Dermis blood vessel endothelial cell (primary cell): ENCODE measurements at regions not wholly inside any gene's neighbourhood (a gene's known extent, or its start where the extent isn't known, plus 50 kb on each side); places are given as distances from the start of the nearest gene placed in this dataset.

Experiments
- DNase-seq: peaks from one replicate; pipeline ENCODE4 v3.0.0; 2010

- DNase-seq, result no peak
Observed at GRCh38 chr18:41753826-41754225, 201.2 kb upstream of the PIK3C3 start.

GRCh38 chr18:41752826-41753225, 202.2 kb upstream of the PIK3C3 start:
- no peak for DNase-seq

GRCh38 chr18:41751652-41752051, 203.4 kb upstream of the PIK3C3 start:
- DNase-seq, result no peak

DNA sequence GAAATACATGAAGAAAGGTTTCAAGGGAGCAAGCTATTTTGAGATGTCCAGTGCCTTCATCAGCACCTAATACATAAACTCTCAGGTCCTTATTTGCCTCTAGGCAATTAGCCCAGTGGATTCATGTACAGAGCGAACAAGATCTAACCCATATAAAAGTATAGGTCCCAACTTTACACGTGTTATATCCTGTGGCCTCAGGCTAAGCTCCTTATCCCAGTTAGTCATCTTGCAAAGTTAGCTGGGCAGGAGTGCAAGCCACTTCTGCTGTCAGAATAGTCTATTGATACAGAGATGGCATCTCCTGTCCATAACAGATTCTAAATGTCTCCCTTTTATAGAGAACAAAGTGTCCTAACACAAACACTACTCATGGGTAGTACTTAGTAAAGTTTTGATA, 203.9 kb upstream of the PIK3C3 start:
- DNase-seq, result no peak

- no peak for DNase-seq
Observed at GRCh38 chr18:41747723-41748242, 207.3 kb upstream of the PIK3C3 start.

GRCh38 chr18:41745166-41746049, 209.6 kb upstream of the PIK3C3 start:
- DNase-seq, result peak; percentile 17

- no peak for DNase-seq
Observed at GRCh38 chr18:41744421-41745030, 210.5 kb upstream of the PIK3C3 start.

GRCh38 chr18:41737218-41737617, 217.8 kb upstream of the PIK3C3 start:
- no peak for DNase-seq

- no peak for DNase-seq
Observed at GRCh38 chr18:41734917-41735316, 220.1 kb upstream of the PIK3C3 start.

DNA sequence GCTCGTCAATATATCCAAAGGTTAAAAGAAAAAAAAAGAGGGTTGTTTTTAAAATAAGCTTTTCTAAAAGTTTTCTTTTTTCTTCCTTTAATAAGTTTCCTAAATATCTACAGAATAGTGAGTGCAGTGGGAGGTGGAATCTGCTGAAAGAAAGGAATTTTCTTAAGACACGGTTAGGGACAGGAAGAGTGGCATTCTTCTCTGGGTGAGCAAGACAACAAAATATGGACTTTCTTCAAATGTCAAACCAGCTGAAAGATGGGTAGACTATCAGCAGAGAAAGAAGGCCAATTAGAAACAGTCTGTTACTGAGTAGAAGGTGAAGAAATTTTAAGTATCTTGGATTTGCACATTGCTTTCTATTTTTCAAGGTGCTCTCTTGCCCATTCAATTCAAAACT, 222.7 kb upstream of the PIK3C3 start:
- DNase-seq, result no peak

GRCh38 chr18:41731884-41732283, 223.2 kb upstream of the PIK3C3 start:
- peak; percentile 16 for DNase-seq

- DNase-seq, result no peak
Observed at GRCh38 chr18:41724195-41724594, 230.8 kb upstream of the PIK3C3 start.

GRCh38 chr18:41721103-41721790, 233.8 kb upstream of the PIK3C3 start:
- no peak for DNase-seq

- DNase-seq, result no peak
Observed at GRCh38 chr18:41720226-41720625, 234.8 kb upstream of the PIK3C3 start.

DNA sequence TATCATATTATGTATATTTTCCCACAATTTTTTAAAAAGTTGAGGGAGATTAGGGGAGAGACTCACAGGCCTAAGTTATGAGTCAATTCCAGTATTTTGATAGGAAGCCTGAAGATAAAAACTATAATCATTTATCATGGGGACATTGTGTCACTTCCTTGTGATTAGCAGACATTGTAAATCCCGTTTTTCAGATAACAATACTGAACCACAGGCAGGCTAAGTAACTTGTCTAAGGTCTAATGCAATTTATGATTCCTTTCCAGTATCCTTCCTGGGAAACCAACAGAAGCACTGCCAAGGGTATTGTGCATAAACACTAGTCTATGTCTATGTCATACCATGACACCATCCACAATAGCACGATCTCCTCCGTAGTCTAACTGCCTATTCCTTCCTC, 235.2 kb upstream of the PIK3C3 start:
- DNase-seq, result no peak

DNA sequence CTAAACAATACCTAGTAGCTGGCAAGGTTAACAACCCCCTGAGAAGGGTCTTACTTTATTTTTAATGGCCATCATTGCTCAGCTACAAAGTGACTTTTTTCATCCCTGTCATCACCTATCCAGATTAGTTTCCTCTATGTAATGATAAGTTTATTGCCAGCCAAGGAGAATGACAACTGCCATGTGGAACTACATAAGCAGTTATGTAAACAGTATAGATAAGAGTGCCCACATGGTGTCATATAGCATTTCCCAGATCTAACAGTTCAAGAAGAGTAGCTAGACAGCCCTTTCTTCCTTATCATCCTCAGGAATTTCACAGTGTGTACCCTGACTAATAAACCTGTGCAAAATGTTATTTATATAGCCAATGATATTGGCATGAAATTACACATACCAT, 240.2 kb upstream of the PIK3C3 start:
- DNase-seq, result no peak

- no peak for DNase-seq
Observed at GRCh38 chr18:41713969-41714825, 240.8 kb upstream of the PIK3C3 start.

- DNase-seq, result no peak
Observed at GRCh38 chr18:41706301-41706700, 248.7 kb upstream of the PIK3C3 start.

GRCh38 chr18:41703744-41704530, 251.1 kb upstream of the PIK3C3 start:
- no peak for DNase-seq

- DNase-seq, result no peak
Observed at GRCh38 chr18:41700416-41700815, 254.6 kb upstream of the PIK3C3 start.

DNA sequence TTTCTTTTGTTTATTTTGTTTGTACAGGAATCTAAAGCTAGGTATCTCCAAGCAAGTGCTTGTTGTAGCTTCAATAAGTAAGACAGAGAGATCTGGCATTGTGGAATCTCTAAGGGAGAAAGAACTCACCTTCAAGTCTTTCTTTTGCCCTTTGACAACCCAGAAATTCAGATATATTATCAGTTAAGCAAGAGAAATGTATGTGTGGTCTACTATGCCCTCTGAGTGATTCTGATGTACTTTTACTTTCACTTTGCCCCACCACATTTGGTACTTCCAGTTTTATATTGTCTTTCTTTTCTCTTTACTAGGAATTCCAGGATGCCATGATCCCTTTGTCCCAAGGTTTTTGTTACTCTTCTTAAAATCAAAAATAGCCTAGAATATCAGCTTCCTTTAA, 259.6 kb upstream of the PIK3C3 start:
- DNase-seq, result no peak

- DNase-seq, result no peak
Observed at GRCh38 chr18:41693008-41693407, 262.0 kb upstream of the PIK3C3 start.
